Stimulated activated CD8-positive, alpha-beta memory T cell treated with anti-CD3 and anti-CD28 coated beads, Interleukin-4, amount 100 ng/mL, for 48 hours (primary cell): ENCODE measurements at regions not wholly inside any gene's neighbourhood (a gene's known extent, or its start where the extent isn't known, plus 50 kb on each side); places are given as distances from the start of the nearest gene placed in this dataset.

Experiments used
- DNase-seq: peaks from one replicate; pipeline ENCODE4 v3.0.0-alpha.2; 2020

- DNase-seq, result no peak
Observed at GRCh38 chr5:8580298-8580697, 711.4 kb downstream of the MTRR start.

DNA sequence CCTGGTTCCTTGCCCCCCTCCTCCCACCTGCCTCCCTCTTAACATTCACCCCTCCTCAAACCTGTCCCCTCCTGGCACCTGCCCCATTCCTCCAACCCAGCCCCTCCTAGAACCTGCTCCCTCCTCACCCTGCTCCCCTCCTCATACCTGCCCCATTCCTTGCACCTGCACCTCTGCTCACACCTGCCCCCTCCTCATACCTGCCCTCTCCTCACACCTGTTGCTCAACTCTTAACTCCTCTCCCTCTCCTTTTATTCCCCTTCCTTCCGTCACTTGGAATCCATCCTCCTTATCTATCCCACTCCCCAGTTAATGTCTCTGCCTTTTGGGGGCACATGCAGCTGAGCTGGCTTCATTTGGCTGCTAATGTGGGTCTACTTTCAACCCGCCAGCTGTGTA is 712.1 kb downstream of the MTRR start:
- no peak for DNase-seq

DNA sequence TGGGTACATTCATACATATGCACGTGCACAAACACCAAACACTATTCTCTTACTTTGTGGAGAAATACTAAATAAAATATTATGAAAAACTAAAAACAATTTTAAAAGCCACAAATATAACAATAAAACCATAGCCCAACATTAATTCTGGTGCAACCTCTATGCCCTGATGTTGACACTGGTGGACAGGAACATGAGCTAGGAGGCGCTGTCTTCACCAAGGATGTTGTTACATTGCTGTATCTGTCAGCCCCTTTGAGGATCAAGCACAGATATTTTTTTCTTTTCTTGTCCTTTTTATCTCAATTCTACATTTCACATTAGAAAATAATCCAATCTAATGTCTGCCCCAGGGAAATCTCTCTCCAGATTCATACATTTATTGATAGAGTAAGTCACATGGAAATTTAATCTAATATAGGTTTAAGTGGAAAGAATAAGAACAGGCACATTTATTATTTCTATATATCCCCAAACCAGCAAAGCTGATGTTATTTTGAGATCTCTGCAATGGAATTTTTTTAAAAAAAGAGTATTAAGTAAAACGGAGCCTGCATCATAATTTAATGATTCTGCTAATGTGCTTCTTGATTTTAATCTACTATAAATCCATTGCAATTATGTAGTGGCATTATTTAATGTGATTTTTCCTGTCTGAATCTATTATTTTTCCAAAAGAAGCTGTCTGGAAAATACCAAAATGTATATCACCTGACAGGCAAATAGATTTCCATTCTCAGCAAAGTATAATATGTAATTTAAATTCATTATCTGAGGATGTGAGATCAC is 716.5 kb downstream of the MTRR start:
- no peak for DNase-seq

DNA sequence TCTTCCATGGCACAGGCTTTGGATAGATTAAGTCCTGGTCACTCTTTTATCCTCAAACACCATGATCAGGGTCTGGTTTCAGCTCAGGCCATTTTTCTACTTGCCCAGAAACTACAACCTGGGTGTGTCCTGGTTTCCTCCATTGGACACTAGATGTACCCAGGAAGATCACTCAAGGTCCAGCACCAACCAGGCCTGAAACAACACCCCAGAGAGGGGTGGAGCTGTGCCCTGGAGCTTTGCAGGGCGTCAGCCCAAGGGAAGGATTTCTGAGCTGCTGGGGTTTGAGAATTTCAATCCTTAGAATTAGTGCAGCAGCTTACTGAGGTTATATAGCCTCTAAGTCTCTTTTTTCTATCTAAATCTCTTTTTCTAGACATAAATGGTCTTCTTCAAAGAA is 722.0 kb downstream of the MTRR start:
- DNase-seq, result no peak

- DNase-seq, result no peak
Observed at GRCh38 chr5:8598356-8598755, 729.4 kb downstream of the MTRR start.

DNA sequence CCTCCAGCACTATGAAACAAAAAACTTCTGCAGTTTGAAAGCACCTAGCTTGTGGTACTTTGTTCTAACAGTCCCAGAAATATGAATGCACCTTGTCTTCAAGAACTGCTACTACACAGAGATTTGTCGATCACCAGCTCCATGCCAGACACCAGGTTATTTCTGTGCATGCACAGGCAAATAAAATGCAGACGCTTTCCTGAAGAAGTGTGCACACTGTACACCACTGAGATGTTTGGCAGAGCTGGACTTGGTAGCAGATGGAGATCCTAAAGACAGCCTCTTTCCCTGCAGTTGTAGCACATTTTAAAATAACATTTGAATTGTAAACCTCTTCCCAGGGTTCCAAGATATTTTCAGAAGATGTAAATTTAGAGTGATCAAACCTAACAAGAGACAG is 730.0 kb downstream of the MTRR start:
- no peak for DNase-seq

DNA sequence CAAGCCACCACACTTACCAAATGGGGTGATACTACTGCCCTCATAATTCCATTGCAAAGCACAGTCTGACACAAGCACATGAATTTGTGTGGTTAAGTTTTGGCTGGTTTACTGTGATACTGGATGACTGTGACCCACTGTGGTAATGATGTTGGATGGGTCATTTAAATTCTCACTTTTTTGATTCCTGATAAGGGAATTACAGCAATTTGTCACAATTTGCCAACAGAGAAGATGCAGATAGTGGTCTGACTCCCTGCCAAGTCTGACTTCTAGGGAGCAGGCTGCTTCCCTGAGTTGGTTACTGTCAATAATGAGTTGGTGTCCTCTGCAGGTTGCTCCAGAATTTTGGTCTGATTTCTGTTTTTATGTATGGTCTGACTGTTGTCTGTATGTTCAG is 731.9 kb downstream of the MTRR start:
- no peak for DNase-seq

DNA sequence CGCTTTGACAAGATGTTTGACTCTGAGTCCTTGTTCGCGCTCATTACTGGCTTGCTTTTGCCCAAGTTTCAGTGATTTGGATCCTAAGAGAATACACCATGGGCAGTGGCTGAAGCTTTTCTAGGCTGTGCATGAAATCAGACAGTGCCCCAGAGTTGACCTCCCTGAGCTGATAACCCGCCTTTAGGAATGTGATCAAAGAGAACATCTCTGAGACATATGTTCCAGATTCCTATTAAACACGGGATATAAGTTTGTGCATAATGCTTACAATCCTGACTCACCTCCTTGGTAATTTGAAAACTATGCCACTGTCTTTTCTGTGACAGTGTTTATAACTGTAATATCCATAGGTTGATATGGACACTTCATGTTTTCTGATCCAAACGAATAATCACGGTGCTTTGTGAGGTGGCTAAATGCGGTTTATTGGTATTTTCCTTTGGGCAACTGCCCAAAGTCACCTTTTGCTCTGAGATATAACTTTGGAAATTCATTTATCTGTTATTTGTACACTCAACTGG is 732.9 kb downstream of the MTRR start:
- no peak for DNase-seq

GRCh38 chr5:8606231-8606630 is 737.3 kb downstream of the MTRR start:
- DNase-seq, result no peak

DNA sequence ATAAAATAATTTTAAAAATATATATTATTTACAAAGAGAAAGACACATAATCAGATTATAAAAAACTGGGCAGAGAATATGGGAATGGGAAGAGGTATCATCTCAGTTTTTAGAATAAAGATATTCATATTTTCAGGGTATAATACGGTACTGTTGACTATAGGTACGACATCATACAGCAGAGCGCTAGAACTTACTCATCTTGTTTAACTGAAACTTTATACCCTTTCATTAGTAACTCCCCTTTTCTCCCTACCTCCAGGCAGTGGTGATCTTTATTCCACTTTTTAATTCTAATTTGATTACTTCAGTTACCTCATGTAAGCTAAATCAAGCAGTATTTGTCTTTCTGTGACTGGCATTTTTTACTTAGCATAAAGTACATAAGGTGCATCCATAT is 742.1 kb downstream of the MTRR start:
- no peak for DNase-seq

DNA sequence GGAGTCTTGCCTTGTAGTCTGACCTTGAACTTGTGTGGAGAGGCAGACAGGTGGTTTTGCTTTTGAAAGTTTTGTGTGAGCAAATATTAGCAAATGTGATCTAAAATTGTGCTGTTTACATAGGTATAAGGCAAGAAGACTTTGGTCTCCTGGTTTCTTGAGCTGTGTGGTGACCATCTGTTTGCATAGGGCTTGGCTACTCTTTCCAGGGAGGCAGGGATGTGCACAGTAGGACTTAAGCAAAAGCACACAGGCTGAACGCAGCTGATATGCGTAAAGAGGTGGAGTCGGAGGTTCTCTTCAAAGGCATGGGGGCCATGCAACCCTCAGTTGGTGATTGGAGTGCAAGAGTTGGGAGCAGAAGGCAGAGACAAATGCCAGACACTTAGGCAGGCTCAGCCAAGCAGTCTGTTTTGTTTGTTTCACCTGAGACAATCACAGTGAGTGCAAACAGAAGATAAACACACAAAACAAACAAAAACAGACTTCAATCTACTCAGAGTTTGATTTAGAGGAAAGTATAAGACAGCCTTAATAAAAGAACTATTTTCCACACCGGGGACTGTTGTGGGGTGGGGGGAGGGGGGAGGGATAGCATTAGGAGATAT is 744.2 kb downstream of the MTRR start:
- DNase-seq, result no peak

DNA sequence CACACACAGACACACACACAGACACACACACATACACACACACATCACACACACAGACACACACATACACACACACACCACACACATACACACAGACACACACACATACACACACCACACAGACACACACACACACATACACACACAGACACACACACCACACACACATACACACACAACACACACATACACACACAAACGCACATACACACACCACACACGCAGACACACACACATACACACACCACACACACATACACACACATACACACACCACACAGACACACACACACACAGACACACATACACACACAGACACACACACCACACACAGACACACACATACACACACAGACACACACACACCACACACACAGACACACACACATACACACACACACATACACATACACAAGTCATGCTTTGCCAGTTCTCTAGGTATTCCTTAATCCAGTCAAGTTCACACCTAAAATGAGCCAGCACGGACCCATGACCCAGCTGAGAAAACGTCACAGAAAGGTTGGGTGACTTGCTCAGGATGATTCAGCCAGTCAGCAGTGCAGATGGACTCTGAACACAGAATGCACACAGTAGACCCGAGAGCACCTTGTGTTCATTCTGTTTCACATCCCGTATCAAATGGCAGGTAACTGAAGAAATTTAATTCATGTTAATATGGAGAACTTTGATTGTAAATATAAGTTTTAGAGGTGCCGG is 746.4 kb downstream of the MTRR start:
- no peak for DNase-seq

DNA sequence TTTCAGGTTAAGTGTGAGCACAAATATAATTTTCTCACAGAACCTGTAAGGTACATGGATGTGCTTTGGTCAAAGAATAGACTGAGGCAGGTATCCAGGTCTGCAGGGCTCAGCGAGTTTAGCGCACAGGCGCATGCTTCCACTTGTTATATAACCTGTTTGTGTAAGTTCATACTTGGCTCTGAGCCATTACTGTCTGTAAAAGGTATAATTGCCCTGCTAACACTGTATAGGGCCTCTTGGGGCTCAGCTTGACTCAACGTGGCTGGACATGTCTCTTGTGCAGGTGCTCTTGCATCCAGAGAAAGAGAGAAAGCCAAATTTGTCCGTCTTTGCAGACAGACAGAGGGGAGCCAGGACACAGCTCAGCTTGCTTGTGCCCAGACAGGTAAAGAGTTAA is 759.6 kb downstream of the MTRR start:
- no peak for DNase-seq

GRCh38 chr5:8633259-8633658 is 764.3 kb downstream of the MTRR start:
- DNase-seq, result no peak

GRCh38 chr5:8633696-8634095 is 764.7 kb downstream of the MTRR start:
- no peak for DNase-seq

DNA sequence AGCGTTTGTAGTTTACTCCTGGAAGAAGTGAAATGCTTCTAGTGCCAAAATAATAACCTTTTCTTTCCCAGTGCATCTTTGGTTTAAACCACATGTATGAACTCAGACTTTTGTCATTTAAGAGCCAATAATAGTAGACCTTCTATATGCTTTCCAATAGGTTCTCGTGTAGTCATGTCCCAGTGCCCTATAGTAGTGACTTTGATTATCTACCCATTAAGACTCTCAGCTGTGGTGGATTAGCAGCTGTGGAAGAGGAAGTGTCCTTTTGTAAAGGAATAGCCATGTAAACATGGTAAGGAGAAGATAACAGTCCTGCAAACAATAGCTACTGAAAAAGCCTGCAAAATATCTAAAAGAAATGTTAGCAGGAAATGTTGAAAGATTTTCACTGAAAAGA is 765.3 kb downstream of the MTRR start:
- DNase-seq, result no peak

DNA sequence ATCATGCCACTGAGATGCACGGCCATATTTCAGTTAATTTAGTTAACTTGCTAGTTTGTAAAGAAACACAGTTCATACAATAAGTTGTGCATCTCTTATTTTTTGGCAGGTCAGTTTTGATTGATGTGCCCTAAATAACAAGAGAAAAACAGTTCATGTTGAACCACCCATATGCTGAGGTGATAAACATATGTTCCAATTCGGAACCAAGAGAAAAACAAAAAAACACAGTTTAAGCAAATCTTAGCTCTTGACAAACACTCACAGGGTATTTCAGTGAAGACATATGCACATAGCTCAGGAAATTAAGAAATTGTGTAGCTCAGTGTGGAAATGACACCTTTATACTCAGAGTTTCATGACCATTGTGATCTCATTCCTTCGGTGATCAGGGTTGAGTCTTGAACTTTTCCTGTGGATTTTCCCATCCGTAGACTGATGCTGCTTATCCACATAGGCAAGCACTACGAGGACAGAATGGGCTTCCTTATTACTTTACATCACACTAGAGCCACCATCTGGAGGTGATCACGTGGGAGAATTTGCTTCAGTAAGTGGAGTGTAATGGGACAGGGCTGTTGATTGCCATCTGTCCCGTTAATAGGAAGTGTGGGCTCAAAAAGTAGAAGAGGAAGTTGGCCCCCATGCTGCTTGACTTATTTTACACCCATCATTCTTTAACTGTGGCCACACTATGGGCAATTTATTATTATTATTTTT is 773.0 kb downstream of the MTRR start:
- DNase-seq, result no peak

GRCh38 chr5:8644377-8644776 is 775.4 kb downstream of the MTRR start:
- DNase-seq, result no peak

- DNase-seq, result no peak
Observed at GRCh38 chr5:8647111-8647510, 778.2 kb downstream of the MTRR start.

DNA sequence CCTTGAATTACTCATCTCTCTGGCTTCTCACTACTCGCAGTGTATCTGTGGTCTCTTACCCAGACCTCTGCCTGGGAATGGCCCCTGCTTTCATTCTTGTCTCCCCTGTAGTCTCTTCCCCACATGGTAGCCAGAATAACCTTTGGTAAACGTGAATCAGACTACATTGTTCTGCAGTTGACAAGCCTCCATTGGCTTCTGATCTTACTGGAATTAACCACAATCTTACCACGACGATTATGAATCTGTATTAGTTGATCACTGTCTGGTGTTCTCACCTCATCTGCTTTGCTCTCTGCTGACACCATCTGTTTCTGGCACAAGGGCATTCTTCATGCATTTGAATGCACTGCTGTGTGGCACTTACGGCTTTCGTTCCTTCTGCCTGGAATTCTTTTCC is 781.2 kb downstream of the MTRR start:
- no peak for DNase-seq

DNA sequence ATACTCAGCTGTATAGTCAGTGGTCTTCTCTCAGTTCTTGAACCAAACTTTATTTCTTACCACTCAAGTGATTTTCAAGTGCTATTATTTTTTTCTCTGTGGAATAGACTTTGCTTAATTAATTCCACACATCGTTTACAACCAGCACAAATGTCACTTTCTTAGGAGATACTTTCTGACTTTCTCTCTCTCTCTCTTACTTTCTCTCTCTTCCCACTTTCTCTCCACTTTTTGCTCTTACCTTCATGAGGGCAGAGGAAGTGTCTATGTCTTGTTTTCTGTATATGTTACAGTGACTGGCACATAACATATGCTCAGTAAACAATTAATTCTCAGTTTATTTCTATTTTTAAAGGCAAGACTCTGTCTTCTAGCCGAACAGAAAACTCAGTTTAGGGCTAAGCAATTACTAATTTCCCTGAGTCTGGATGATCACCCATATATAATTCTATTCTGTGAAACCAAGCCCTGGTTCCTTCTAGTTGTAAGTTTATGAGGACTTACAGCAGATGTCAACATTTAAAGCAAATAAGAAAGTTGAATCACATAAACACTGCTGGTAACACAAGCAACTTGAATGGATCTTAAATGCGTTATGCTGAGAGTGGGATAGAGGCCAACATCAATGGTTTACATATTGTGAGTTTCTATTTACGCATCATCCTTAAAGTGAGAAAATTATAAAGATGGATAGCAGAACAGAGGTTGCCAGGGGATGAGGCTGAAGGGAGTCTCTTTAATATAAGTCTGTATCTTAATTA is 791.4 kb downstream of the MTRR start:
- DNase-seq, result no peak

GRCh38 chr5:8663374-8663773 is 794.4 kb downstream of the MTRR start:
- no peak for DNase-seq

- DNase-seq, result no peak
Observed at GRCh38 chr5:8675182-8675581, 806.2 kb downstream of the MTRR start.
